Ishikawa (cell line): ENCODE measurements at regions not wholly inside any gene's neighbourhood (a gene's known extent, or its start where the extent isn't known, plus 50 kb on each side); places are given as distances from the start of the nearest gene placed in this dataset.

ENCODE experiments used
- CREB1 ChIP-seq: IDR thresholded peaks from 2 replicates; pipeline ENCODE4 v1.6.1; 2012; ENCODE audit warnings: low read depth
- EGR1 ChIP-seq: IDR thresholded peaks from 2 replicates; pipeline ENCODE4 v1.6.1; 2012
- EP300 ChIP-seq: IDR thresholded peaks from 2 replicates; pipeline ENCODE4 v1.6.1; 2012; ENCODE audit warnings: borderline replicate concordance
- FOXM1 ChIP-seq: IDR thresholded peaks from 2 replicates; pipeline ENCODE4 v1.6.1; 2012; ENCODE audit warnings: low read depth, borderline replicate concordance
- NFIC ChIP-seq: IDR thresholded peaks from 2 replicates; pipeline ENCODE4 v1.6.1; 2012
- RAD21 ChIP-seq: IDR thresholded peaks from 2 replicates; pipeline ENCODE4 v1.6.1; 2012; ENCODE audit warnings: low read depth
- TAF1 ChIP-seq: IDR thresholded peaks from 2 replicates; pipeline ENCODE4 v1.6.1; 2012; ENCODE audit warnings: low read depth, mild to moderate bottlenecking
- TCF12 ChIP-seq: IDR thresholded peaks from 2 replicates; pipeline ENCODE4 v1.6.1; 2012; ENCODE audit warnings: low read depth
- TEAD4 ChIP-seq: IDR thresholded peaks from 2 replicates; pipeline ENCODE4 v1.6.1; 2012
- YY1 ChIP-seq: IDR thresholded peaks from 2 replicates; pipeline ENCODE4 v1.6.1; 2012; ENCODE audit warnings: low read depth
- ZBTB7A ChIP-seq: IDR thresholded peaks from 2 replicates; pipeline ENCODE4 v1.6.1; 2012; ENCODE audit warnings: low read depth
- TF ChIP-seq, protein P1 (sequence below): IDR thresholded peaks from 2 replicates; pipeline ENCODE4 v1.6.1; 2012
- TF ChIP-seq, protein P2 (sequence below): IDR thresholded peaks from 2 replicates; pipeline ENCODE4 v1.6.1; 2012; ENCODE audit warnings: low read depth, mild to moderate bottlenecking
- TF ChIP-seq, protein P3 (sequence below): IDR thresholded peaks from 2 replicates; pipeline ENCODE4 v1.6.1; 2012

DNA sequence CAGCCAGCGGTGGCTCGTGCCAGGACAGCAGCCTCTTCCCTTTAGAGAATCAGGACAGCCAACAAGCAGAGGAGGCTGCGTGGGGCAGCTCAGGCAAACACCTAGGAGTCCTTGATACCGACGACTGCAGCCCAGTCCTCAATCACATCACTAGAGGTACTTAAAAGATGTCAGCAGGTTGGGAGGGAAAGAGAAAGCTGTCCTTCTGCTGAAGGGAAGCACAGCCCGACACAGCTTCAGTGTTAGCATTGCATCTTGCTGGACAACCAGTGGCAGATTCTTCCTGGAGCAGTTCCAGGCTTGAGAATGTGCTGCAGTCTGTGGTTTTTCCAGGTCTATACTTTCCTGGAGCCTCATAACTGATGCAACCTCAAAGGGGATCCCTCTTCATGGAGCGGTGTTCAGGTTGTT lies 230.5 kb downstream of the SYK start:
- TF ChIP-seq RAD21, result no peak
- no peak for TF ChIP-seq TCF12
- TF ChIP-seq ZBTB7A, result no peak
- TF ChIP-seq TAF1, result no peak
- no peak for TF ChIP-seq CREB1
- TF ChIP-seq, protein P1, sequence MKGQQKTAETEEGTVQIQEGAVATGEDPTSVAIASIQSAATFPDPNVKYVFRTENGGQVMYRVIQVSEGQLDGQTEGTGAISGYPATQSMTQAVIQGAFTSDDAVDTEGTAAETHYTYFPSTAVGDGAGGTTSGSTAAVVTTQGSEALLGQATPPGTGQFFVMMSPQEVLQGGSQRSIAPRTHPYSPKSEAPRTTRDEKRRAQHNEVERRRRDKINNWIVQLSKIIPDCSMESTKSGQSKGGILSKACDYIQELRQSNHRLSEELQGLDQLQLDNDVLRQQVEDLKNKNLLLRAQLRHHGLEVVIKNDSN, result no peak
- TF ChIP-seq NFIC, result no peak

DNA sequence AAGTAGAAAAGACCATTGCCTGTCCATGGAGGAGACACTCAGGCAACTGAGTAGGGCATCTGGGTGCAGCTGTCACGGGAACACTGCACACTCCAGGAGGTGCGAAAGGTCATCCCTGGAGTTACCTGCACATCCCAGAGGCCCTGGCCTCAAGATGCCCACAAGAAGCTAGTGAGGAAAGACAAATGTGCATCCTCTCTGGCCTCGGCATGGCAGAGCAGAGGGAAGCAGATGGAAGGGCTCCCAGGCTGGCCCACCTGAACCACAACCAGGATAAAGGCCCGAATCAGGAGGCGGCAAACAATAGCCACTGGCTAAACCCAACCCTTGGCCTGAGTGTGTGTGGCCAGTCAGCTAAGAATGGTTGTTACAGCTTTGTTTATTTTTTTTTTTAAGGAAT lies 231.7 kb downstream of the SYK start:
- TF ChIP-seq, protein P2, sequence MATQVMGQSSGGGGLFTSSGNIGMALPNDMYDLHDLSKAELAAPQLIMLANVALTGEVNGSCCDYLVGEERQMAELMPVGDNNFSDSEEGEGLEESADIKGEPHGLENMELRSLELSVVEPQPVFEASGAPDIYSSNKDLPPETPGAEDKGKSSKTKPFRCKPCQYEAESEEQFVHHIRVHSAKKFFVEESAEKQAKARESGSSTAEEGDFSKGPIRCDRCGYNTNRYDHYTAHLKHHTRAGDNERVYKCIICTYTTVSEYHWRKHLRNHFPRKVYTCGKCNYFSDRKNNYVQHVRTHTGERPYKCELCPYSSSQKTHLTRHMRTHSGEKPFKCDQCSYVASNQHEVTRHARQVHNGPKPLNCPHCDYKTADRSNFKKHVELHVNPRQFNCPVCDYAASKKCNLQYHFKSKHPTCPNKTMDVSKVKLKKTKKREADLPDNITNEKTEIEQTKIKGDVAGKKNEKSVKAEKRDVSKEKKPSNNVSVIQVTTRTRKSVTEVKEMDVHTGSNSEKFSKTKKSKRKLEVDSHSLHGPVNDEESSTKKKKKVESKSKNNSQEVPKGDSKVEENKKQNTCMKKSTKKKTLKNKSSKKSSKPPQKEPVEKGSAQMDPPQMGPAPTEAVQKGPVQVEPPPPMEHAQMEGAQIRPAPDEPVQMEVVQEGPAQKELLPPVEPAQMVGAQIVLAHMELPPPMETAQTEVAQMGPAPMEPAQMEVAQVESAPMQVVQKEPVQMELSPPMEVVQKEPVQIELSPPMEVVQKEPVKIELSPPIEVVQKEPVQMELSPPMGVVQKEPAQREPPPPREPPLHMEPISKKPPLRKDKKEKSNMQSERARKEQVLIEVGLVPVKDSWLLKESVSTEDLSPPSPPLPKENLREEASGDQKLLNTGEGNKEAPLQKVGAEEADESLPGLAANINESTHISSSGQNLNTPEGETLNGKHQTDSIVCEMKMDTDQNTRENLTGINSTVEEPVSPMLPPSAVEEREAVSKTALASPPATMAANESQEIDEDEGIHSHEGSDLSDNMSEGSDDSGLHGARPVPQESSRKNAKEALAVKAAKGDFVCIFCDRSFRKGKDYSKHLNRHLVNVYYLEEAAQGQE, result no peak
- TF ChIP-seq EGR1, result no peak

DNA sequence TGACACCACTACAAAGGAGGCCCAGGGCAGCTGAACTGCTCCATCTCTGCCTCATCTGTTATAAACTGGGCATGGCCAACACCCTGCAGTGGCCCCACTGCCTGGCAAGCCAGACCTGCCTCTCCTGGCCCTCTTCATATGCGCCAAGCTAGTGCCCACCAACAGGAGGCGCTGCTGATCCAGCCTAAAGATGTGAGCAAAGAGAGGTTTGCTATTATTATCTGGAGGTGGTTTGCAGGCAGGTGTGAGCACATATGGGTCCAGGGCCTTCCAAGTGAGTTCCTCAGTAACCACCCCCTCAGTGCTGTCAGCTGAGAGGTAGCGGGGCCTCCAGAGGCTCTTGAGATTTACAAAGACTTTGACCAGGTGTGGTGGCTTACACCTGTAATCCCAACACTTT lies 232.2 kb downstream of the SYK start:
- no peak for TF ChIP-seq FOXM1
- TF ChIP-seq TCF12, result no peak
- TF ChIP-seq EP300, result no peak
- TF ChIP-seq RAD21, result peak; percentile 57
- TF ChIP-seq TAF1, result no peak
- TF ChIP-seq, protein P2, result no peak
- no peak for TF ChIP-seq TEAD4
- TF ChIP-seq YY1, result no peak
- TF ChIP-seq, protein P3, sequence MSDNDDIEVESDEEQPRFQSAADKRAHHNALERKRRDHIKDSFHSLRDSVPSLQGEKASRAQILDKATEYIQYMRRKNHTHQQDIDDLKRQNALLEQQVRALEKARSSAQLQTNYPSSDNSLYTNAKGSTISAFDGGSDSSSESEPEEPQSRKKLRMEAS, result no peak

DNA sequence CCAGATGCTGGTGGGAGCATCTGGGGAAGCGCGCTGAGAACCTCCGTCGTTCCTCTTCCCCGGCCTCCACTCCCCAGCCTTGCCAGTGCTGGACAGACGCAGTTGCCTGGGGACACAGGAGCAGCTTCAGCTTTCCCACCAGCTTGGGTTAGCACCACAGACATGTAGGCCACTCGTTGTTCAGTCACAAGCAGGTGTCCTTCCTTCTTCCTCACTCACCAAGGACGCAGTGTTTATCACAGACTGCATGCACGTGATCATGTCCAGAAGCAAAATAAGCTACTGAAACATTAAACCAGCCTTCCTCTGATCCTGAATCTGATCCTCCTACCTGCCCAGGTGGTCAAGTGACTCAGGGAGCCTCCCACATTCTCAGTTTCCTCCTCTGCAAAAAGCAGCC lies 232.9 kb downstream of the SYK start:
- TF ChIP-seq, protein P1, result peak; percentile 58; the same call in 1 of the 2 replicates
- TF ChIP-seq FOXM1, result no peak

DNA sequence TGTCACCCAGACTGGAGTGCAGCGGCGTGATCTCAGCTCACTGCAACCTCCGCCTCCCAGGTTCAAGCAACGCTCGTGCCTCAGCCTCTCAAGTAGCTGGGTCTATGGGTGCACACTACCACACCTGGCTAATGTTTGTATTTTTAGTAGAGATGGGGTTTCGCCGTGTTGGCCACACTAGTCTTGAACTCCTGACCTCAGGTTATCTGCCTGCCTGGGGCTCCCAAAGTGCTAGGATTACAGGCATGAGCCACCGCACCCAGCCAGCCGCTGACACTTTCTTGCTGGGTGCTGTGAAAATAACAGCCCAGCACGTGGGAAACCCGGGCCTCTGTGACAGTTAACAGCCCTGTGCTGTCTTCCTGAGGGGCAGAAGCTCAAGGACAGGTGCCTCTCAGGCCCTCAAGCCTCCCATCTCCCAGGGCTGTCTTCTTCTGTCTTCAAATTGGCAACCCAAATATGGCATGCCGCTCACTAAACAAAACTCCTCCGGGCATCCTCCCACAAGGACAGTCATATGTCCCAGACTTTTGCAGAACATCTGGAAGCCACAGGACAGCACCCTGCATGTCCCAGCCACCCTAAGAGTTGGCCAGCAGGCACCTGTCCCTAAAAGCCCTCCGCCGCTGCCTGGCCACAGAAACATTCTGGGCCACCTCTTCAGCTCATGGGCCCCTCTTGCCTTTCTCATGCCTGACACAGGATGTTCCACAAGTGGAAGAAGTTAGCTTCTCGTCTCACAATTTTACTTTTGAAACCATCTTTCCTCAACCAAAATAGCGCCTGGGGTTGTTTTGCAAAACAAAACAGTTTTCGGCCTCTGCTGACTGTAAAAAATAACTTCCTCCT lies 233.6 kb downstream of the SYK start:
- TF ChIP-seq, protein P2, result no peak
- TF ChIP-seq, protein P3, result no peak
- TF ChIP-seq EGR1, result no peak
- no peak for TF ChIP-seq TCF12
- no peak for TF ChIP-seq FOXM1
- TF ChIP-seq YY1, result no peak
- no peak for TF ChIP-seq RAD21
- TF ChIP-seq, protein P1, result no peak
- no peak for TF ChIP-seq EP300
- TF ChIP-seq CREB1, result no peak
